SK-N-SH (cell line): ENCODE measurements at regions not wholly inside any gene's neighbourhood (a gene's known extent, or its start where the extent isn't known, plus 50 kb on each side); places are given as distances from the start of the nearest gene placed in this dataset.

Experiments used
- JUND ChIP-seq: IDR thresholded peaks from 2 replicates; pipeline ENCODE4 v1.4.0; 2012
- MEF2A ChIP-seq: IDR thresholded peaks from 2 replicates; pipeline ENCODE4 v1.4.0; 2012; ENCODE audit warnings: low read depth, borderline replicate concordance
- NFIC ChIP-seq: IDR thresholded peaks from 2 replicates; pipeline ENCODE4 v1.4.0; 2012; ENCODE audit warnings: borderline replicate concordance
- POLR2AphosphoS5 ChIP-seq: IDR thresholded peaks from 2 replicates; pipeline ENCODE4 v1.6.1; 2012; ENCODE audit warnings: low read depth, low read length
- RXRA ChIP-seq: IDR thresholded peaks from 2 replicates; pipeline ENCODE4 v1.4.0; 2012; ENCODE audit warnings: low read depth, mild to moderate bottlenecking, borderline replicate concordance
- SMC3 ChIP-seq: IDR thresholded peaks from 2 replicates; pipeline ENCODE4 v1.6.1; 2012; ENCODE audit warnings: low read depth, low read length, improper control_type of control experiment
- TAF1 ChIP-seq: IDR thresholded peaks from 2 replicates; pipeline ENCODE4 v1.6.1; 2012; ENCODE audit warnings: low read depth, mild to moderate bottlenecking, low read length, moderate library complexity, borderline replicate concordance
- TF ChIP-seq, protein P1 (sequence below): fragments of 200-600 bp; sonication (generic); IDR thresholded peaks from 2 replicates; pipeline ENCODE4 v1.6.1; 2017; ENCODE audit warnings: antibody characterized with exemption, mild to moderate bottlenecking, moderate library complexity
- TF ChIP-seq, protein P2 (sequence below): IDR thresholded peaks from 2 replicates; pipeline ENCODE4 v1.4.0; 2012; ENCODE audit warnings: low read depth
- TF ChIP-seq, protein P3 (sequence below): IDR thresholded peaks from 2 replicates; pipeline ENCODE4 v1.4.0; 2012; ENCODE audit warnings: low read depth, borderline replicate concordance

DNA sequence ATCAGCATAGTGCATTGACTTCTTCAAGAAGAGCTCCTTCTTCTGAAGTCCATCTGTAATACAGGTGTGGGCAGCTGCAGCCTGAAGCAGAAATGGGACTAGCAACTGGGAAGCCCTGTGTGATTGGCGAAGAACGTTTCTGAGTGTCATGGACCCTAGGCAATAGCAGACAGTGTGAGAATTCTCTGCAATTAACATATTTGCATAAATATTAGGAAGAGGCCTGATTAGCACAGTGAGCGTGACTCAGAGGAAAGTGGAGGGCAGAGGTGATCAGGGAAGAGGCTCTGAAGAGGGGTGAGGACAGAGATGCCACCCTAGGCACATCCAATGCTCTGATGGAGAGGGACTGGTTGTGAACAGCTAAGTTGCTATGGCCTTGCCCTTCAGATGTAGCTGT, 171.2 kb upstream of the ZBED5 start:
- TF ChIP-seq JUND, result no peak
- TF ChIP-seq, protein P1, sequence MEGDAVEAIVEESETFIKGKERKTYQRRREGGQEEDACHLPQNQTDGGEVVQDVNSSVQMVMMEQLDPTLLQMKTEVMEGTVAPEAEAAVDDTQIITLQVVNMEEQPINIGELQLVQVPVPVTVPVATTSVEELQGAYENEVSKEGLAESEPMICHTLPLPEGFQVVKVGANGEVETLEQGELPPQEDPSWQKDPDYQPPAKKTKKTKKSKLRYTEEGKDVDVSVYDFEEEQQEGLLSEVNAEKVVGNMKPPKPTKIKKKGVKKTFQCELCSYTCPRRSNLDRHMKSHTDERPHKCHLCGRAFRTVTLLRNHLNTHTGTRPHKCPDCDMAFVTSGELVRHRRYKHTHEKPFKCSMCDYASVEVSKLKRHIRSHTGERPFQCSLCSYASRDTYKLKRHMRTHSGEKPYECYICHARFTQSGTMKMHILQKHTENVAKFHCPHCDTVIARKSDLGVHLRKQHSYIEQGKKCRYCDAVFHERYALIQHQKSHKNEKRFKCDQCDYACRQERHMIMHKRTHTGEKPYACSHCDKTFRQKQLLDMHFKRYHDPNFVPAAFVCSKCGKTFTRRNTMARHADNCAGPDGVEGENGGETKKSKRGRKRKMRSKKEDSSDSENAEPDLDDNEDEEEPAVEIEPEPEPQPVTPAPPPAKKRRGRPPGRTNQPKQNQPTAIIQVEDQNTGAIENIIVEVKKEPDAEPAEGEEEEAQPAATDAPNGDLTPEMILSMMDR, result no peak
- TF ChIP-seq POLR2AphosphoS5, result no peak
- TF ChIP-seq, protein P2, sequence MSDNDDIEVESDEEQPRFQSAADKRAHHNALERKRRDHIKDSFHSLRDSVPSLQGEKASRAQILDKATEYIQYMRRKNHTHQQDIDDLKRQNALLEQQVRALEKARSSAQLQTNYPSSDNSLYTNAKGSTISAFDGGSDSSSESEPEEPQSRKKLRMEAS, result no peak
- TF ChIP-seq SMC3, result no peak
- TF ChIP-seq RXRA, result no peak
- no peak for TF ChIP-seq NFIC
- no peak for TF ChIP-seq TAF1
- no peak for TF ChIP-seq MEF2A
- TF ChIP-seq, protein P3, sequence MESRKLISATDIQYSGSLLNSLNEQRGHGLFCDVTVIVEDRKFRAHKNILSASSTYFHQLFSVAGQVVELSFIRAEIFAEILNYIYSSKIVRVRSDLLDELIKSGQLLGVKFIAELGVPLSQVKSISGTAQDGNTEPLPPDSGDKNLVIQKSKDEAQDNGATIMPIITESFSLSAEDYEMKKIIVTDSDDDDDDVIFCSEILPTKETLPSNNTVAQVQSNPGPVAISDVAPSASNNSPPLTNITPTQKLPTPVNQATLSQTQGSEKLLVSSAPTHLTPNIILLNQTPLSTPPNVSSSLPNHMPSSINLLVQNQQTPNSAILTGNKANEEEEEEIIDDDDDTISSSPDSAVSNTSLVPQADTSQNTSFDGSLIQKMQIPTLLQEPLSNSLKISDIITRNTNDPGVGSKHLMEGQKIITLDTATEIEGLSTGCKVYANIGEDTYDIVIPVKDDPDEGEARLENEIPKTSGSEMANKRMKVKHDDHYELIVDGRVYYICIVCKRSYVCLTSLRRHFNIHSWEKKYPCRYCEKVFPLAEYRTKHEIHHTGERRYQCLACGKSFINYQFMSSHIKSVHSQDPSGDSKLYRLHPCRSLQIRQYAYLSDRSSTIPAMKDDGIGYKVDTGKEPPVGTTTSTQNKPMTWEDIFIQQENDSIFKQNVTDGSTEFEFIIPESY, result no peak
